ENCODE measurements at regions not wholly inside any gene's neighbourhood (a gene's known extent, or its start where the extent isn't known, plus 50 kb on each side); places are given as distances from the start of the nearest gene placed in this dataset.

DNA sequence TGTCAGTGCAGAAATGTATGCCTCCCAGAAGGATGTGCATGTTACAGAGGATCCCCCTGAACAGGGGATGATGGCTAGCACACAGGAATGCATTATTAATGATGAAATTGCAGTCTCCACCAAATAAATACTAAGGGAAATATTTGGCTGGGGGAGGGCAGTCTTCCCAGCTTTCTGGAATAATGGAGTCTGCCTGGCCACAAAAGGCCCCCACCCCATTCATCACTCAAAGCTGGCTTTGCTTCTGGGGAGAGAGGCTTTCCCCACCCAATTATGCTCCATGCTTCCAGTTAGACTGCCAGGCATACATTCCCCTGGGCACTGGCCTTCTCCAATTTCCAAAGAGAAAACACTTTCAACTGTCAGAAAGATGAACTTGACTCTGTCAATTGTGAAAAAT is 302.7 kb downstream of the SIPA1L2 start:
- TF ChIP-seq, protein P1, sequence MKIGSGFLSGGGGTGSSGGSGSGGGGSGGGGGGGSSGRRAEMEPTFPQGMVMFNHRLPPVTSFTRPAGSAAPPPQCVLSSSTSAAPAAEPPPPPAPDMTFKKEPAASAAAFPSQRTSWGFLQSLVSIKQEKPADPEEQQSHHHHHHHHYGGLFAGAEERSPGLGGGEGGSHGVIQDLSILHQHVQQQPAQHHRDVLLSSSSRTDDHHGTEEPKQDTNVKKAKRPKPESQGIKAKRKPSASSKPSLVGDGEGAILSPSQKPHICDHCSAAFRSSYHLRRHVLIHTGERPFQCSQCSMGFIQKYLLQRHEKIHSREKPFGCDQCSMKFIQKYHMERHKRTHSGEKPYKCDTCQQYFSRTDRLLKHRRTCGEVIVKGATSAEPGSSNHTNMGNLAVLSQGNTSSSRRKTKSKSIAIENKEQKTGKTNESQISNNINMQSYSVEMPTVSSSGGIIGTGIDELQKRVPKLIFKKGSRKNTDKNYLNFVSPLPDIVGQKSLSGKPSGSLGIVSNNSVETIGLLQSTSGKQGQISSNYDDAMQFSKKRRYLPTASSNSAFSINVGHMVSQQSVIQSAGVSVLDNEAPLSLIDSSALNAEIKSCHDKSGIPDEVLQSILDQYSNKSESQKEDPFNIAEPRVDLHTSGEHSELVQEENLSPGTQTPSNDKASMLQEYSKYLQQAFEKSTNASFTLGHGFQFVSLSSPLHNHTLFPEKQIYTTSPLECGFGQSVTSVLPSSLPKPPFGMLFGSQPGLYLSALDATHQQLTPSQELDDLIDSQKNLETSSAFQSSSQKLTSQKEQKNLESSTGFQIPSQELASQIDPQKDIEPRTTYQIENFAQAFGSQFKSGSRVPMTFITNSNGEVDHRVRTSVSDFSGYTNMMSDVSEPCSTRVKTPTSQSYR (CRISPR knock-in tag; IDR thresholded peaks at IDR 0.05): no peak
- TF ChIP-seq PRRX2 (CRISPR knock-in tag; IDR thresholded peaks at IDR 0.05) (no peak), SMAD3 (CRISPR knock-in tag; IDR thresholded peaks at IDR 0.05; ENCODE audit: borderline replicate concordance) (no peak), ESRRA (CRISPR knock-in tag; IDR thresholded peaks at IDR 0.05; ENCODE audit: borderline replicate concordance) (no peak)
- TF ChIP-seq, protein P2, sequence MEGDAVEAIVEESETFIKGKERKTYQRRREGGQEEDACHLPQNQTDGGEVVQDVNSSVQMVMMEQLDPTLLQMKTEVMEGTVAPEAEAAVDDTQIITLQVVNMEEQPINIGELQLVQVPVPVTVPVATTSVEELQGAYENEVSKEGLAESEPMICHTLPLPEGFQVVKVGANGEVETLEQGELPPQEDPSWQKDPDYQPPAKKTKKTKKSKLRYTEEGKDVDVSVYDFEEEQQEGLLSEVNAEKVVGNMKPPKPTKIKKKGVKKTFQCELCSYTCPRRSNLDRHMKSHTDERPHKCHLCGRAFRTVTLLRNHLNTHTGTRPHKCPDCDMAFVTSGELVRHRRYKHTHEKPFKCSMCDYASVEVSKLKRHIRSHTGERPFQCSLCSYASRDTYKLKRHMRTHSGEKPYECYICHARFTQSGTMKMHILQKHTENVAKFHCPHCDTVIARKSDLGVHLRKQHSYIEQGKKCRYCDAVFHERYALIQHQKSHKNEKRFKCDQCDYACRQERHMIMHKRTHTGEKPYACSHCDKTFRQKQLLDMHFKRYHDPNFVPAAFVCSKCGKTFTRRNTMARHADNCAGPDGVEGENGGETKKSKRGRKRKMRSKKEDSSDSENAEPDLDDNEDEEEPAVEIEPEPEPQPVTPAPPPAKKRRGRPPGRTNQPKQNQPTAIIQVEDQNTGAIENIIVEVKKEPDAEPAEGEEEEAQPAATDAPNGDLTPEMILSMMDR (IDR thresholded peaks at IDR 0.05): no peak
- TF ChIP-seq, protein P3, sequence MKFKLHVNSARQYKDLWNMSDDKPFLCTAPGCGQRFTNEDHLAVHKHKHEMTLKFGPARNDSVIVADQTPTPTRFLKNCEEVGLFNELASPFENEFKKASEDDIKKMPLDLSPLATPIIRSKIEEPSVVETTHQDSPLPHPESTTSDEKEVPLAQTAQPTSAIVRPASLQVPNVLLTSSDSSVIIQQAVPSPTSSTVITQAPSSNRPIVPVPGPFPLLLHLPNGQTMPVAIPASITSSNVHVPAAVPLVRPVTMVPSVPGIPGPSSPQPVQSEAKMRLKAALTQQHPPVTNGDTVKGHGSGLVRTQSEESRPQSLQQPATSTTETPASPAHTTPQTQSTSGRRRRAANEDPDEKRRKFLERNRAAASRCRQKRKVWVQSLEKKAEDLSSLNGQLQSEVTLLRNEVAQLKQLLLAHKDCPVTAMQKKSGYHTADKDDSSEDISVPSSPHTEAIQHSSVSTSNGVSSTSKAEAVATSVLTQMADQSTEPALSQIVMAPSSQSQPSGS (CRISPR knock-in tag; IDR thresholded peaks at IDR 0.05; ENCODE audit: borderline replicate concordance, low read depth): no peak
